ENCODE measurements at regions not wholly inside any gene's neighbourhood (a gene's known extent, or its start where the extent isn't known, plus 50 kb on each side); places are given as distances from the start of the nearest gene placed in this dataset.

GRCh38 chr5:124902097-124902821 is 155.8 kb upstream of the ZNF608 start (continued):
- TF ChIP-seq USF2 (IDR thresholded peaks at IDR 0.05; ENCODE audit: borderline replicate concordance, low read depth, low read length) (no peak), FOXK2 (IDR thresholded peaks at IDR 0.05) (no peak), EED (IDR thresholded peaks at IDR 0.05; ENCODE audit: low read depth) (peak; percentile 85), PKNOX1 (IDR thresholded peaks at IDR 0.05) (peak; percentile 79; the same call in 1 of the 2 replicates), E2F8 (IDR thresholded peaks at IDR 0.05; ENCODE audit: low read depth, partially characterized antibody) (no peak)

Measured in GM12878 (cell line).